ENCODE measurements at regions not wholly inside any gene's neighbourhood (a gene's known extent, or its start where the extent isn't known, plus 50 kb on each side); places are given as distances from the start of the nearest gene placed in this dataset.

DNA sequence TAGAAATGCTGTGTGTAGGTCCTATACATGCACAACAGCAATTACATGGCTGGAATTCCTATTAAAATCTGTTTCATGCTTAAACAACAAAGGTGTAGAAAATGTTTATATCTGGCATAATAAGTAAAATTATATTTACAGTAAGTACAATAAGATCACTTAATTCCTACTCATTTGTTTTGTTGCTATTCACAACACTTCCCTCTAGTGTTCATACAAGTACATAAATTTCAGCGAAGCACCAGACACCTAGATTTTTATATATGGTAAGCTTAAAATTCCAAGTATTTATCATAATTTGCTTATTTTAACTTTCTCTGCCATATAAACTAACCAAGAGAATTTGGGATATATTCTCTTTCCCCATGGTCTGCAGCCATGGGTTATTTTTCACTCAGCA lies 51.8 kb upstream of the ANK3 start:
- no peak for DNase-seq (ENCODE audit: extremely low read depth, low read depth, low spot score)

DNA sequence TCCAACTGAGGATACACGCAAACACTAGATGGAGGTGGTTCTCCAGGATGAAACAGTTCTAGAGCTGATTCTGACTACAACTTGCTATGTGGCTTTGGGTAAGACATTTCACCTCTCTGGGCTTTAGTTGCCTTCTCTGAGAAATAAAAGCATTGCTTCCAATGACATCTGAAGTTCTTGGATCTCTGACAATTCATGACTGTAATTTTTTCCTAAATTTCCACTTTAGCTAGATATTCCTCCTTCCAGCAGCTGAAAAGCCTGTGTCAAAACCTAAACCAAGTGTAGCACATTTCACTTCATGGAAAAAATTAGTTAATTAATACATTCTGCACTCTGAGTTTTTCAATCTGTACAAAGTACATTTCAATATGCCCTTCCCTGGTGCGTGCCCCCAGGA lies 50.0 kb upstream of the ANK3 start:
- DNase-seq (ENCODE audit: extremely low read depth, low read depth, low spot score): no peak

Measured in glomerular endothelial cell (primary cell).